ENCODE measurements at regions not wholly inside any gene's neighbourhood (a gene's known extent, or its start where the extent isn't known, plus 50 kb on each side); places are given as distances from the start of the nearest gene placed in this dataset.
"Not testable (repeated sequence)": the region's sequence is repeated elsewhere in the genome, so short reads cannot be mapped to it uniquely, and the experiment has no call there.

DNA sequence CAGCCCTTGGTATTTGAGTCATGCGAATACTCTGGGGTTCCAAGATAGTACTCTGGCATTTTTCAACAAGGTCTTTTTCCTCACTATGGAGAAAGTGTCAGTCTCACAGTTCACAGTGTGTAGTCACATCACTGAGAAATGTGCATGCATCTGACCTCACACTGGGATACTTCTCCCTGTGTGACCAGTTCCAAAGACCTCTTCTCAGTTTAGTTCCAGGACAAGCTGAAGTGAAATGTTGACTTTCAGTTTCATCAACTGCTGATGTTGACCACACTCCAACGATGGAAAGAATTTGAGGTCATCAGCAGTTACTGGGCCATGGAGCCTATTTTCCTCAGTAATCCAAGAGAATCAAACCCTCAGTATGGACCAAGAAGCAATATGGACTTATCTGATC, 55.1 kb upstream of the SOX11 start:
- not testable (repeated sequence) for H3K36me3 ChIP-seq

More for the DNA sequence above, 55.1 kb upstream of the SOX11 start:
- DNase-seq; intact Hi-C loops (cut with DNase I; ENCODE audit: low total_unique reads); H3K9me3 ChIP-seq; H3K27me3 ChIP-seq; H3K4me1 ChIP-seq; H3K27ac ChIP-seq; H3K4me3 ChIP-seq: not testable (repeated sequence)
